H9 (cell line): ENCODE measurements at regions not wholly inside any gene's neighbourhood (a gene's known extent, or its start where the extent isn't known, plus 50 kb on each side); places are given as distances from the start of the nearest gene placed in this dataset.

Source experiments
- DNase-seq: peaks from one replicate; pipeline ENCODE4 v3.0.0-alpha.2; 2017
- H2AFZ ChIP-seq: one replicate; pipeline ENCODE4 v1.6.1; 2013; ENCODE audit warnings: mild to moderate bottlenecking, low read length, control low read depth, moderate library complexity
- H2AK5ac ChIP-seq: 2 replicates; pipeline ENCODE4 v1.6.1; 2013; ENCODE audit warnings: low read length, control low read depth, mixed read lengths; ENCODE audit not compliant: insufficient read length
- H2BK120ac ChIP-seq: one replicate; pipeline ENCODE4 v1.6.1; 2013; ENCODE audit warnings: low read depth, mild to moderate bottlenecking, low read length, control low read depth, inconsistent platforms; ENCODE audit not compliant: poor library complexity, severe bottlenecking
- H2BK12ac ChIP-seq: 2 replicates; pipeline ENCODE4 v1.6.1; 2013; ENCODE audit warnings: low read length, control low read depth, mixed read lengths, low read depth; ENCODE audit not compliant: insufficient read length
- H2BK15ac ChIP-seq: 2 replicates; pipeline ENCODE4 v1.6.1; 2013; ENCODE audit warnings: low read depth, low read length, control low read depth
- H2BK20ac ChIP-seq: one replicate; pipeline ENCODE4 v1.6.1; 2013; ENCODE audit warnings: low read depth, mild to moderate bottlenecking, low read length, control low read depth, inconsistent platforms; ENCODE audit not compliant: poor library complexity, severe bottlenecking
- H2BK5ac ChIP-seq: 2 replicates; pipeline ENCODE4 v1.6.1; 2013; ENCODE audit warnings: low read length, control low read depth, mixed read lengths; ENCODE audit not compliant: insufficient read length
- H3K14ac ChIP-seq: 2 replicates; pipeline ENCODE4 v1.6.1; 2013; ENCODE audit warnings: low read length, control low read depth; ENCODE audit not compliant: insufficient read depth
- H3K18ac ChIP-seq: 2 replicates; pipeline ENCODE4 v1.6.1; 2013; ENCODE audit warnings: low read depth, mild to moderate bottlenecking, mixed read lengths, low read length, control low read depth; ENCODE audit not compliant: insufficient read length
- H3K23ac ChIP-seq: 2 replicates; pipeline ENCODE4 v1.6.1; 2013; ENCODE audit warnings: low read length, control low read depth, mixed read lengths, low read depth; ENCODE audit not compliant: insufficient read length
- H3K23me2 ChIP-seq: 2 replicates; pipeline ENCODE4 v1.6.1; 2013; ENCODE audit warnings: low read depth, mild to moderate bottlenecking, mixed read lengths, low read length, control low read depth; ENCODE audit not compliant: insufficient read length, poor library complexity, severe bottlenecking
- H3K27ac ChIP-seq: 2 replicates; pipeline ENCODE4 v1.5.1; 2013; ENCODE audit warnings: low read length, control low read depth, mixed read lengths, low read depth; ENCODE audit not compliant: insufficient read length
- H3K27me3 ChIP-seq: 2 replicates; pipeline ENCODE4 v1.6.1; 2013; ENCODE audit warnings: low read length, control low read depth, inconsistent platforms; ENCODE audit not compliant: insufficient read depth
- H3K4ac ChIP-seq: 2 replicates; pipeline ENCODE4 v1.6.1; 2013; ENCODE audit warnings: low read depth, mild to moderate bottlenecking, control low read depth, inconsistent platforms, low read length, moderate library complexity
- H3K4me1 ChIP-seq: 2 replicates; pipeline ENCODE4 v1.6.1; 2013; ENCODE audit warnings: low read length, control low read depth, inconsistent platforms; ENCODE audit not compliant: insufficient read depth
- H3K4me2 ChIP-seq: 2 replicates; pipeline ENCODE4 v1.6.1; 2013; ENCODE audit warnings: low read length, control low read depth, mixed read lengths; ENCODE audit not compliant: insufficient read length, insufficient read depth
- H3K56ac ChIP-seq: 2 replicates; pipeline ENCODE4 v1.6.1; 2013; ENCODE audit warnings: low read depth, mild to moderate bottlenecking, mixed read lengths, low read length, control low read depth; ENCODE audit not compliant: insufficient read length
- H3K79me1 ChIP-seq: 2 replicates; pipeline ENCODE4 v1.6.1; 2013; ENCODE audit warnings: low read depth, mild to moderate bottlenecking, moderate library complexity, low read length, control low read depth, inconsistent platforms; ENCODE audit not compliant: insufficient read depth, poor library complexity, severe bottlenecking
- H3K79me2 ChIP-seq: 2 replicates; pipeline ENCODE4 v1.6.1; 2013; ENCODE audit warnings: low read length, control low read depth, inconsistent platforms; ENCODE audit not compliant: insufficient read depth
- H3K9ac ChIP-seq: 2 replicates; pipeline ENCODE4 v1.6.1; 2013; ENCODE audit warnings: low read length, control low read depth, mixed read lengths; ENCODE audit not compliant: insufficient read length; ENCODE audit errors: extremely low read depth
- H3K9me3 ChIP-seq: one replicate; pipeline ENCODE4 v1.6.1; 2013; ENCODE audit warnings: low read depth, low read length, inconsistent platforms; ENCODE audit not compliant: control insufficient read depth
- H3T11ph ChIP-seq: one replicate; pipeline ENCODE4 v1.6.1; 2013; ENCODE audit warnings: mild to moderate bottlenecking, low read length, control low read depth, inconsistent platforms
- H4K20me1 ChIP-seq: one replicate; pipeline ENCODE4 v1.6.1; 2013; ENCODE audit not compliant: control insufficient read depth, insufficient read length, insufficient read depth
- H4K5ac ChIP-seq: 2 replicates; pipeline ENCODE4 v1.6.1; 2013; ENCODE audit warnings: low read depth, mild to moderate bottlenecking, mixed read lengths, low read length, control low read depth; ENCODE audit not compliant: insufficient read length
- H4K8ac ChIP-seq: replicated peaks from 2 replicates; pipeline ENCODE4 v1.6.1; 2013; ENCODE audit warnings: low read length, control low read depth, mixed read lengths, low read depth; ENCODE audit not compliant: insufficient read length
- H4K91ac ChIP-seq: 2 replicates; pipeline ENCODE4 v1.6.1; 2013; ENCODE audit warnings: low read depth, mild to moderate bottlenecking, moderate library complexity, mixed read lengths, low read length, control low read depth; ENCODE audit not compliant: insufficient read length
- H3K27ac Mint-ChIP-seq, 3 experiments: 2 replicates in 2 of 3; 3 replicates in 1 of 3; pipeline ENCODE4 v1.8.0; 2020 to 2021; ENCODE audit warnings: mixed read lengths in 3 of 3, mild to moderate bottlenecking in 1 of 3, moderate library complexity in 1 of 3
- H3K27me3 Mint-ChIP-seq: 2 replicates; pipeline ENCODE4 v1.8.0; 2021; ENCODE audit warnings: low read depth, mild to moderate bottlenecking, moderate library complexity, mixed read lengths
- H3K36me3 Mint-ChIP-seq, 3 experiments: 2 replicates in 2 of 3; 3 replicates in 1 of 3; pipeline ENCODE4 v1.8.0; 2020 to 2021; ENCODE audit warnings: low read depth in 3 of 3, mixed read lengths in 3 of 3; ENCODE audit not compliant: insufficient read depth in 1 of 3
- H3K4me1 Mint-ChIP-seq, 2 experiments: 2 replicates each; pipeline ENCODE4 v1.8.0; 2020; ENCODE audit warnings: mixed read lengths in 2 of 2
- H3K4me3 Mint-ChIP-seq, 2 experiments: 2 replicates in 1 of 2; 3 replicates in 1 of 2; pipeline ENCODE4 v1.8.0; 2020 to 2021; ENCODE audit warnings: mild to moderate bottlenecking in 2 of 2, mixed read lengths in 2 of 2, moderate library complexity in 1 of 2
- H3K9me3 Mint-ChIP-seq, 2 experiments: 2 replicates in 1 of 2; 3 replicates in 1 of 2; pipeline ENCODE4 v1.8.0; 2020; ENCODE audit warnings: mild to moderate bottlenecking in 2 of 2, mixed read lengths in 2 of 2, moderate library complexity in 1 of 2
- WGBS: extraction: QIAGEN DNeasy Blood & Tissue Kit; methylation state at CpG from one replicate; pipeline ENCODE4 v1.1.7; 2013; ENCODE audit warnings: missing lambda C conversion rate, low lambda C conversion rate, mixed read lengths; ENCODE audit not compliant: insufficient read length; ENCODE audit errors: extremely low coverage; 5-methylcytosine and 5-hydroxymethylcytosine counted together
- TF ChIP-seq, protein P1 (sequence below): fragments of 200-600 bp; sonication (generic); conservative IDR thresholded peaks from 3 replicates; pipeline ENCODE4 v1.8.0; 2021; ENCODE audit warnings: antibody characterized with exemption, mild to moderate bottlenecking

- H3K23ac ChIP-seq = no peak overlapping the region
- no peak overlapping the region for H2AK5ac ChIP-seq
- WGBS = no CpG with 5 or more reads among the region's 12 CpGs
- H4K20me1 ChIP-seq = no peaks in the 10 kb centered on the region
- H3K27me3 Mint-ChIP-seq = no peaks in the 10 kb centered on the region
- no peak overlapping the region for H2BK20ac ChIP-seq
- H3K4me1 ChIP-seq = peaks cover 5% of the 10 kb centered on the region; the same call in 1 of the 2 replicates
- H3K79me2 ChIP-seq = no peaks in the 10 kb centered on the region
- H3K9ac ChIP-seq = no peak overlapping the region
- H3K79me1 ChIP-seq = no peaks in the 10 kb centered on the region
- peak overlapping the region in 1 of 2 experiments; percentile 41; a peak in 2 of 5 replicates for H3K4me3 Mint-ChIP-seq
- no peak overlapping the region for H3K18ac ChIP-seq
- H3K27me3 ChIP-seq = no peaks in the 10 kb centered on the region
- no peak overlapping the region for H4K91ac ChIP-seq
- H3K56ac ChIP-seq = no peak overlapping the region
- no peak overlapping the region for H2BK15ac ChIP-seq
- peaks cover 25 to 52% of the 10 kb centered on the region in 2 experiments for H3K4me1 Mint-ChIP-seq
- no peak overlapping the region for H4K8ac ChIP-seq
- H2AFZ ChIP-seq = no peak overlapping the region
- H3K36me3 Mint-ChIP-seq = no peaks in the 10 kb centered on the region
- H2BK12ac ChIP-seq = no peak overlapping the region
- peak overlapping the region; percentile 27 for H3K4me2 ChIP-seq
- no peak overlapping the region for H4K5ac ChIP-seq
- no peak for DNase-seq
- H3K27ac ChIP-seq = no peak overlapping the region
- no peaks in the 10 kb centered on the region for H3K23me2 ChIP-seq
- peak overlapping the region in 1 of 3 experiments; percentile 35; a peak in 1 of 7 replicates for H3K27ac Mint-ChIP-seq
- no peaks in the 10 kb centered on the region; a peak in 1 of 5 replicates for H3K9me3 Mint-ChIP-seq
- H3K14ac ChIP-seq = no peak overlapping the region
- TF ChIP-seq, protein P1, sequence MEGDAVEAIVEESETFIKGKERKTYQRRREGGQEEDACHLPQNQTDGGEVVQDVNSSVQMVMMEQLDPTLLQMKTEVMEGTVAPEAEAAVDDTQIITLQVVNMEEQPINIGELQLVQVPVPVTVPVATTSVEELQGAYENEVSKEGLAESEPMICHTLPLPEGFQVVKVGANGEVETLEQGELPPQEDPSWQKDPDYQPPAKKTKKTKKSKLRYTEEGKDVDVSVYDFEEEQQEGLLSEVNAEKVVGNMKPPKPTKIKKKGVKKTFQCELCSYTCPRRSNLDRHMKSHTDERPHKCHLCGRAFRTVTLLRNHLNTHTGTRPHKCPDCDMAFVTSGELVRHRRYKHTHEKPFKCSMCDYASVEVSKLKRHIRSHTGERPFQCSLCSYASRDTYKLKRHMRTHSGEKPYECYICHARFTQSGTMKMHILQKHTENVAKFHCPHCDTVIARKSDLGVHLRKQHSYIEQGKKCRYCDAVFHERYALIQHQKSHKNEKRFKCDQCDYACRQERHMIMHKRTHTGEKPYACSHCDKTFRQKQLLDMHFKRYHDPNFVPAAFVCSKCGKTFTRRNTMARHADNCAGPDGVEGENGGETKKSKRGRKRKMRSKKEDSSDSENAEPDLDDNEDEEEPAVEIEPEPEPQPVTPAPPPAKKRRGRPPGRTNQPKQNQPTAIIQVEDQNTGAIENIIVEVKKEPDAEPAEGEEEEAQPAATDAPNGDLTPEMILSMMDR = no peak
- no peak overlapping the region for H2BK120ac ChIP-seq
- no peaks in the 10 kb centered on the region for H3K9me3 ChIP-seq
- no peak overlapping the region for H3K4ac ChIP-seq
- H3T11ph ChIP-seq = no peak overlapping the region
- H2BK5ac ChIP-seq = no peak overlapping the region
Observed at GRCh38 chr9:129282272-129282671, 104.2 kb upstream of the IER5L start.
